8988T (cell line): ENCODE measurements at regions not wholly inside any gene's neighbourhood (a gene's known extent, or its start where the extent isn't known, plus 50 kb on each side); places are given as distances from the start of the nearest gene placed in this dataset.

Experiments
- DNase-seq: peaks from one replicate; pipeline ENCODE4 v3.0.0; 2011

DNA sequence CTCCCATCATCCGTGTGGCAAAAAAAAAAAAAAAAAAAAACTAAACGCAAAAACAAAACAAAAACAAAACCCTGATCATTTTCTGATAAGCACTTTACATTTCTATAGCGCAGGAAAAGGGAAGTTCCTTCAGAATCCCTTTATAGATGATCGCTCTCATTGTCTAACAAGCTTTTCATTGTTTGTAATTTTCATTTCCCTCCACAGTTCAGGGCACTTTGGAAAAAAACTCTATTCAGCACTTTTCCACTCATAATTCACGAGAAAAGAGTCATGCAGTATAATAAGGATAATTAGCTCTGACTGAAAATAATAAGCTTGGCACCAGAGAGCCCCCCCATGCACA is 89.4 kb upstream of the ATXN1 start:
- DNase-seq = no peak

DNA sequence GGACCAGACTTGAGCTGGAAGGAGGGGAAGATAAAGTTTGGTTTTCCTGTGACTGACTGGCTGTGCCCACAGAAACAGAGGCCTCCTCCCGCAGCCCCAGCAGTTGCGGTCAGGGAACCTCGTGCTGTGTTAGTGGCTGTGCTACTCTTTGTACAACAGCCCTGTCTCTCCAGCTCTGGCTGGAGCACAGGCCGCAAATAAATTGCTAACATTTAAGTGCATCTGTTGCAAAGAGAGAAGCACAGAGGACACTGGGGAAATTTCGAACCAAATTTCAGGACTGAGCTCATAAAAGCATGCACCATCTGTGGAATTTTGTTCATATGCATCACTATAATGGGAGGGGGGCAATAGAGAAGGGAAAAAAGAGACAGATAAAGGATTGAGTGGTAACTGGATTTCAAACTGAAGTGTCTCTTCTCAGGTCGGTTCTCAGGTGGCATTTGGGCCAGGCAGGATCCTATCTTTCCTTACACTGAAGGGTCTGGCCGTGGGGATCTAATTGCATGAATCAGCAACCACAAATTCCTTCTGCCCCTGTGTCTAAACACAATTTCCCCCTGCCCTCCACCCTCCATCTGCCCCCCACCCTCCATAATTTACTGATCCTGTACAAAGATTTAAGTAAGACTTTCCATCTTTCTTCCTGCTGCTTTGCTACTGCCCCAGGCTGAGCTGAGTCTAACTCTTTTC is 88.9 kb upstream of the ATXN1 start:
- no peak for DNase-seq

DNA sequence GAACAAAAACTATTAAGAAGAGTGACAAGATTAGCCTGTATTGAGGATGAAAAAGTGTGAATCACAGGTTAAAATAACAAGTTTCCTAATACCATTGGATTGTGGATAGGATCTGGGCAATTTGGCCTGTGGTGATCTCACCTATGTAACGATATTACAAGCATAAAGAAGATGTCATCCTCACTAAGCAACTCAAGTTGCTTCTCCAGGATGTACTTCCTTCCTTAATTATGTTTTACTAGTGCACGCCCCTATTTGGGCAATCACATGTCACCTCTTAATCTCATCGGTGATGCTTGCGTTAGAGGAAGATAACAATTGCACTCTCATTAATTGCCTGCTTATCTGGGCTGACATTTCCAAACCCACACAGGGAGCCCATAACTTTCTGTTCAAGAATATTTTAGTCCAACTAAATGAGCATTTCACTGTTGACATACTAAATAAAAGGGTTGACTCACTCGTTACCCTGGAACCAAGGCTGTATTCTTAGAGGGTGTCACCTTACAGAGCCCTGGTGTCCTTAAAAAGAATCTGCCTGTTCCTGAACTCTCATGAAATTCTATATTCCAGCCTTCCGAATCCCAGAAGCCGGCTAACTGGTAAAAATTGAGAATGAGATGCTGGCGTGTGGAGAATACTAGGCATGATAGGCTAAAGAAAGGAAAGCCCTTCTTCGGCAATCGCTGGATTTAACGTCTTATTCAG is 88.2 kb upstream of the ATXN1 start:
- DNase-seq = no peak

DNA sequence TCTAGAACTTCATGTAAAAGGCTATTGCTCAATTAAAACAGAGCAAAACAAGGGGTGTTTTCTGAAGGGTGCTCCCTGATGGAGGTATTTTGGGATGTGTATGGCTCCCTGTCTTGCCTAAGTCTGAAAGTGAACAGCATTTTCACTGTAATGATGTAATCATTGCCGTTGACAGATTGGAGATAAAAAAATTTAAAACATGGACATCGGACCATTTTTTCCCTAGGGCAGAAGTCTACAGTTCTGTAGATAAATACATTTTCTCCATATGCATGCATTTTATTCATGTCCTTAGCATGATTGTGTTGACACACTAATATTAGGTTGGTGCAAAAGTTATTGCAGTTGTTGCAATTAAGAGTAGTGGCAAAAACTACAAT is 85.1 kb upstream of the ATXN1 start:
- no peak for DNase-seq

DNA sequence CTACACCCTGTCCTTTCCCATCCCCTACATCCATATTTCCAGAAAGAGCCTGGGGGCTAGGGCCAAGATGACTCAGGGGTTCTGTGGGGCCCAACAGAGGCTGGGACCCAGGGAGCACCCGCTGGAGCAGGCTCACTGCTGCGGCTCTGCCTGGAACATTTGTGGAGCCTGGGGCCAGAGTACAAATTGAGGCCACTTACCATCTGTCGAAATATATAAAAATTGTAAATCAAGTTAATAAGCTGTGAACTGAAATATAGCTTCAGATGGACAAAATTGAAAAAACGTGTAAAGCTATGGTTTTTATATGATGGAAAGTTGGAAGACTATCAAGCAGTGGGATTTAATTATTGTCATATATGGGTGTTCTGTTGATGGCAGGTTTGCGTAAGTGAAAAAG is 82.9 kb upstream of the ATXN1 start:
- no peak for DNase-seq

DNA sequence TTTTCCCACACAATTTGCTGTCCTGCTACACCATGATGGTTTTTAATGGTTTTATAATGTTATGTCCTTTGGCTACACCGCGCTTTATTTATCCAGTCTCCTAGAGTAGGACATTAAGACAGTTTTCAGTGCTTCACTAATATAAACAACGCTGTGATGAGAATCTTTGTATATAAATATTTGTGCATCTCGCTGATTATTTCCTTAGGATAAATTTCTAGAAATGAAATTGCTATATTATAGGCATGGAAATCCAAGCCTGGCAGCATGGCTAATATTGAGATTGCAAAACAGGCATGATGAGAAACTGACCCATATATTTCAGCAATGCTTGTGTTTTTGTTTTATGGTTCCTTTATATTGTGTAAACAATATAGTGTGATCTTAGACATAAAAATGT is 81.4 kb upstream of the ATXN1 start:
- no peak for DNase-seq

DNA sequence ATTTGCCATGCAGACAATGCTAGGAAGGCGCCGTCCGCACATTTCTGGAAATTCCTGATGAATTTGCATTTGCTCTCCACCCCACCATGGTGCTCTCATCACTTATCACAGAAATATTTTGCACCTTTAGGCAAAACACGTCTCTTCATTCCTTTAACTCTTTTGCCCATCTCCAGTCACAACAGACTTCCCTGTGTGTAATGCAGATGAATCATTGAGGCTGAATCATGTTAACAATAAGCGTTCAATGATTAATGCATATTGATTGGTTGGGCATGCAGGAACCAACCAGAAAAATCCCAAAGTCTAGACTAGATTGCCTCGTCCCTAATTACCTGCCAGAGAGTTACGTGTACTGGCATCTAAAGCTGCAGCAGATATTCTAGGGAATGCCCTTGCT is 80.0 kb upstream of the ATXN1 start:
- DNase-seq = no peak

DNA sequence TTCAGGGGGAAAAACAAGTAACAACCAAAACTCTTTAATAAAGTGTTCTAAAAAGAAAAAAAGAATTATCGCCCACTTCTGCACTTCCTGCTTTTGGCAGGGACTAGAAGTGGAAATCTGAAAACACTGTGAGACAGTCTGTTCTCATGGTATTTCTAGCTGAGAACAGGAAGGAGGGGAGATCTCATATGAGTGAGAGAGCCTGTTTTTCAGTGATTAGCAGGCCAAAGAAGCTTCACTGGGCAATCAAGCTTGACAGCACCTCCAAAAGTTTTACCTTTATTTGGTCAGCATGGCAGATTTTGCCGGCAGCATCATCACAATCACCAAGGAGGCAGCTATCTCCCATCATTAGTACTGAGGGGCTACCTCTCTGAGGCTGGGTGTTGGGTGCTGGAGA is 79.5 kb upstream of the ATXN1 start:
- DNase-seq = no peak

DNA sequence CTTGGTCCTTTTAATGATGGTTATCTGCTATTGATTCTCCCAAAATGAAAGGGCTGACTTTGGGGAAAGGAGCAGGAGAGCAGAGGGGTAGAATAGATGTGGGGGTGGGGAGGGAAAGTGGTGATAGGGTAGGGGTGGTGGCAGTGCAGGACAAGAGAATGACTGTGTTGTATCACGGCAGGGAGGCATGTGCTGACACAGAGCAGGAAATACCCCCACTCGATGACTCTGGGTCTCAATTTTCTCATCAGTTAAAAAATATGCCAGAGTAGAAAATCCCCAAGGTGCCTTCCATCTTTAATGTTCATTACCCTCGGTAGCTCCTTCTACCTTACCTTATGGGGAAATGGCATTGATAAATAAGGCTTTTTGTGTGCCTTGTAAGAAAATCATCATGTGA is 79.0 kb upstream of the ATXN1 start:
- DNase-seq = no peak

DNA sequence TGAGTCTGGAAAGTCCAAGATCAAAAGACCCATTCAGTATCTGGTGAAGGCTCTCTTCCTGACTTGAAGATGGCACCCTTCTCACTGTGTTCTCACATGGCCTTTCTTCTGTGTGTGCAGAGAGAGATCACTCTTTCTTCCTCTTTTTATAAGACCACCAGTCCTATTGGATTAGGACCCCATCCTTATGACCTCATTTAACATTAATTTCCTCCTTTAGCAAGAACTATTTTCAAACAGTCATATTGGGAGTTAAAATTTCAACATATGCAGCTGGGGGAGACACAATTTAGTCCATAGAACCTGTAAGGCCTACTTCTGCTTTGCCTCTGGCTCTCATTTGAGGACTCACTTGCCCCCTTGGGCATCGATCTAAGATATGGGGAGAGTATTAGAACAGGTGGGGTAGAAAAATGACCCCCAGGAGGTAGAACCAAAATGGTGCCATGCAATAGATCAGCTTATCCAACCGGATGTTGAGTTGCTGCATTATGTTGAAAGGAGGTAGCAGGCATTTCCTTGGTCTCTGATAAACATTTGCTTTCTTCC is 78.4 kb upstream of the ATXN1 start:
- DNase-seq = no peak

DNA sequence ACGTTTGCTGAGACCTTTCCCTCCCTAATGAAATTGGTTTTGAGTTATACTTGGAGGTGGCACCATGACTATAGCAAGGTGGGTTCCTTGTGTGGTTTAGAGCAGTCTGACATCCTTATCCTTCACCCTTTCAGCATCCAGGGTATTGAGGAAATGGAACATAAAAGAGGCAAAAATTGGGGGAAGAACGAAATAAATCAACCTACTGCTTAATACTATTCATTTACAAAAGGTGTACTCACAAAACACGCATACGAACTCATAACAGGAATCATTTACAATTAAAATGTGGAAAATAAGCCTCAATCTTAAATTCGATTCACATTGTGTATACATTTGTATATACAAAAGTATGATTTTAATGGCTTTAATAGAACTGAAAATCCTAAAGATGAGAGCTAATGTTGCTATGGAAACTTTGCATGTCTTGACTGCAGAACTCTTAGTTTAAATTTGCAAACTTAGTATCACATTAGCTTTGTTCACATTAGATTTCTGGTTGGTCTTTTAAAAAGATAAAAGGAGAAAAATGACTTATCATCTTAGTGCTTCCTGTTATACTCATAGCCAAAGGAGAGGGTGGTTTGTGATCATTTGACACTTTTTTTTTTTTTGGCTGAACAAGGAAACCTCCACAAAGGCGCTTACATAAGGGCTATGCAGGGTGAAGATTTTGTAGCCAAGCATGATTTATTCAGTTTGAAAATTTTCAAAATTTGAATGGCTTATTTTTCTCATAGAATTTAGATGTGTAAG is 76.1 kb upstream of the ATXN1 start:
- DNase-seq = no peak

DNA sequence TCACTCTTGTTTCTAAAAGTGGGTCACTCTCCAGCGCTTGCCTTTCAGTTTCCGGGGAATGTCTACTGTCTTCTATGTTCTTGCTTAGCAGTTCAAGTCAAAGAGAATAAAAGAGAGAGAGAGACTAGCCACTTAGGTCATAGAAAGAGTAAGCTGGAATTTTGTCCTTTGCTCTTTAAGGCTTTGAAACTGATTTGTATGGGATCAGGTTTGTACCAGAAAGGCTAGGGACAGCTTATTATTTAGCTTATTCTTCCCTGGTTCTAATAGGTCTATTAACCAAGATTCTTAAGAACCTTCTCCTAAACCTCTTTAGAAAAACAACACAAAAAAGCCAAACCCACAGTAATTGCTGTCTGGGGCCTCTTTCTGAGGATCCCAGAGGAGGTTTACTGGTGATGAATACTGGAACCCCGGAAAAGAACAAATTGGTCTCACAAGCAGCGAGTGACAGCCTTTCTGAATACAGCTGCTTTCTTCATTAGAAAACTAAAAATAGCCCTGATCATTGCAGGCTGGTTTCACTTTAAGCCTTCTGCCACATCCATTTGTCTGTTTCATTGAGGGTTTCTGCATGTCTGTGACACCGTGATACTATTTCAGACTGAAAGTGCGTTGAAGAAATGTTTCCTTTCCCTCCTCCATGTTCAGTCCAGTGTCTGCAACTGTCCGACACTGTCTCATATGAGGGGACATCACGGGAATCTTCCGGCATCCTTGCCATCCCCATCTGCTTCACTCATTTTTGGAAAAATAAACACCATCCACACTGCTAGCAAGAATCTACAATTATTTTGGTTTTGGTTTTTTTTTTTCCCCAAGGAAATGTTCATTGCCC is 75.1 kb upstream of the ATXN1 start:
- DNase-seq = no peak

DNA sequence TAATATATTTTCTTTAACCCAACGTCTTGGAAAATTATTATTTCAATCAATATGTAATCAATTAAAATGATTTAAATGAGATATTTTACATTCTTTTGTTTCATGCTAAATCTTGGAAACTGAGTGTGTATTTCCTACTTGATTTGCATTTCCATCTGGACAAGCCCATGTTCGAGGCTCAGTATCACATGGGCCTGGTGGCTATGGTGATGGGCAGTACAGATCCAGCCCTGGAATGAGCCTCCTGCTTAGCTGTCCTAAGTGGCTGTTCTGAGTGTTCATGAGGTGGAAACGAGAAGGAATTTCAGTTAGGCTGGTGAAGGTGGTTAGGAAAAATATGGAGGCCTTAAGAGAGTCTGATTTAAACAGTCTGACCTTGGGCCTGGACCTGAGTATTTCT is 73.0 kb upstream of the ATXN1 start:
- DNase-seq = no peak

DNA sequence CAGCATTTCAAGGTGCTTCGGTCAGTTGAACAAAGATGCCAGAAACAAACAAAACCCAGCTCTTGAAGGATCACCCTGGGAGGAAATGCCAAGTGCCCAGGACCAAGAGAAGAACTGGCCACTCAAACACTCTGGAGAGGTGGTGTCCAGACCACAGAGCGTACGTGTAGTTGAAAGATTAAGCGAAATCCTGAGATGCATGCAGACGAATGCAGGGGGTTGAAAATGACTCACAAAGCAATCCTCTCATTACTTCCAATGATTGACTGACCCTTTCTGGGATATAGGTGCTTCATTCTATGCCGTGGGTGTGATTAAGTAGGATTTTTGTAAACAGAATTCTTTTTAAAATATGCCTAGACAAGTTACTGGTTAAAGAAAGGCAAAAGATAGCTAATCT is 71.5 kb upstream of the ATXN1 start:
- DNase-seq = no peak

DNA sequence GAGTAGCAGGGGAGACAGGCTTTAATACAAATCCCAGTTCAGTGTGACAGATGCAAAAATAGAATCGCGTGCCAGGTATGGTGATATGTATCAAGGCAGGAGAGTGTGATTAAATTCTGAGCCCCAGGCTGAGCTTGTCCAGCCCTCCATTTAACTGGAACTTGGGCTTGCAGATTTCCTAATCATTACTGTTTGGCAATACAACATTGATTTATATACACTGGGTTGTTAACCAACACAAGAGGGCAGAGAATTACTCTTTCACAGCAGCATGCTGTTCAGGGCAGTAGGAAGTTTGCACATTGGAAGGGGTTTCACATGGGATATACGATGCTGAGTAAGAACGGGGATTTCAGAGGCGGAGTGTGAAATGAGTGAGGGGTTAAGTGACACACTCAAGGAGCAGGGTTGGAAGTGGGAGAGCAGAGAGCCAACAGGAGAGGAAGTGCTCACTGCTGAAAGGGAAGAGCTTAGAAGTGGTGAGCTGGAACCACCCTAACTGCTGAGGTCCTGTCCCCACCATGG is 70.8 kb upstream of the ATXN1 start:
- no peak for DNase-seq

DNA sequence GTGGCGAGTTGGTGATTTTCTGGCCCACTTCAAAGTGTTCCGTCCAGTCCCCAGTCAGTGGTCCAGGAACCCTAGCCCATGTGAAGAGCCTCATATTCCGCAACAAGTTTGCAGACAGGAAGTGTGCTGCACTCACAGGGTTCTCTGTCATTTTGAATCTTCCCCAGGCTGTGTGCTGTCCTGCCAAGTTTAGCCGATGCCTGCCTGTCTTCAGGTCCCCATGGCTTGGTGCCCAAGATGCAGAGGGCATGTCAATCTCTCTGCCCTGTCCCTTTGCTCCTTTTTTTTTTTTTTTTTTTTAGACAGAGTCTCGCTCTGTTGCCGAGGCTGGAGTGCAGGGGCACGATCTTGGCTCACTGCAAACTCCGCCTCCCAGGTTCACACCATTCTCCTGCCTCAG is 69.9 kb upstream of the ATXN1 start:
- no peak for DNase-seq

DNA sequence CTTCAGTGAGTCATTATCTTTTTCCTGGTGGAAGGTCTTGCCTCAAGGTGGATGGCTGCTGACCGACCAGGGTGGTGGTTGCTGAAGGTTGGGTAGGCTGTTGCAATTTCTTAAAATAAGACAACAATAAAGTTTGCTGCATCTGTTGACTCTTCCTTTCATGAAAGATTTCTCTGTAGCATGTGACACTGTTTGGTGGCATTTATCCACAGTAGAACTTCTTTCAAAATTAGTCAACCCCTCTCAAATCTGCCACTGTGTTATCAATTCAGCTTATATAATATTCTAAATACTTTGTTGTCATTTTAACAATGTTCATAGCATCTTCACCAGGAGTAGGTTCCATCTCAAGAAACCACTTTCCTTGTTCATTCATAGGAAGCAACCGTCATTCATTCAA is 66.8 kb upstream of the ATXN1 start:
- no peak for DNase-seq

DNA sequence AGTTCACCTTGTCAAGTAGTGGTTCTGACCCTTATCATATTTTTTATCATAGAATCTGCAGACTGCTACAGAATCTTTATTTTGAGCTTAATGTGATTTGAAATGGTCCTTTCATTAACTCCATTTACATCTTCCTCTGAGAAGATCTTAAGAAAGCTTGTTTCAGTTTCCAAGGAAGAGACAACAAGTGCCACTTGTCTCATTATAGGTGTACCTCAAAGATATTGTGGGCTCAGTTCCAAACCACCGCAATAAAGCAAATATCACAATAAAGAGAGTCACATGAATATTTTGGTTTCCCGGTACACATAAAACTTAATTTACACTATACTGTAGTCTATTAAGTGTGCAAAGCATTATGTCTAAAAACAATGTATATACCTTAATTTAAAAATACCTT is 66.4 kb upstream of the ATXN1 start:
- DNase-seq = no peak

DNA sequence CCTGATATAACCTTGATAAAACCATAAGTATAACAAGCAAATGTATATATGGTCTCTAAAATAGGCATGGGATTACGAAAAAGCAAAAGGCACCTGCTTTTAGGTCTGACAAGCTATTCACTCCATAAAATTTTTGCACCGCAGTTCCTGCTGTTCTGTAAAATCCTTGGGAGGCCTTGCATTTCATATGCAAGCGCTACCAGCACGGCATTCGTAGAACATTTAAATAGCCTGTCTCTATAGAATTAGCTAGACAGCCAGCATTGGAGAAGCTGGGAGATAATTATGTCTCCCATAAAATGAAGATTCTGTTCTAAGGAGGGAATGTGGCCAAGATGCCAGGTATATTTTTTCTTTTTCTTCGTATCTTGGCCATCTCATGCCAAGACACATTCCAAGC is 64.5 kb upstream of the ATXN1 start:
- DNase-seq = no peak

DNA sequence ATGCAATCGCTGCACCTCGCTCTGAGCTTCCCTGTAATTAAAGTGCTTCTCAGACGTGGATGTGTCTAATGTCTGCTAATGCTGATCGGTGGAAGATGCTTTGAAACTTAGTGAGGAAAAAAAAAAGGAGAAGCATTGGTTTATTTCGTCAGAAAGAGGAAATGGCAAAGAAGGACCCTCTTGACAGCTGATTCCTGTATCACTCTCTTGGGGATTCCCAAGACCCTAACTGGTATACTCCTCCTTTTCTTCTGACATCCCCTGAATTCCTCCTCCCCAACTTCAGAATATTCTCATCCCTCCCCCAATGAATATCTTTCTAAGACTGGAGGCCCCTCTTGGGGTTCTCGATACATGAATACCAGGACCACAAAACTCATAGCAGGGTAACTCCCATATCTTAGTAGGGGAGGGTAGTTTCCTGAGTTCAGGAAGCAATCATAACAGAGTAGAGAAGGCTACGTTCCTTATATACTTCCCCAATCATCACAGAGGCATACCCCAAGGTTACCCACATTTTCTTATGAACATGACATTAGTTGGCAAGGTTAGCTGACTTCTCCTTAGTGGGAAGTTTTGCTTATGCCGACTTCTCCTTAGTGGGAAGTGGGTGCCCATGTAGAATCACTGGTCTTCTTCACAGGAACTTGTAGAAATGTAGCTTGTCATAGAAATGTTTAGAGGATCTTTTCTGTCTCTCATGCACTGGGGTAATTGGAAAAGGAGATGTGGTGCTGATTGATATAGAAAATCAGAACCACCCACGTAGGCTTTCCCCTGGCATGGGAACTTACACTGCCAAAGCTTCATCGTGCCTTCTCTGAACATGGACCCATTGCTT is 63.8 kb upstream of the ATXN1 start:
- no peak for DNase-seq

DNA sequence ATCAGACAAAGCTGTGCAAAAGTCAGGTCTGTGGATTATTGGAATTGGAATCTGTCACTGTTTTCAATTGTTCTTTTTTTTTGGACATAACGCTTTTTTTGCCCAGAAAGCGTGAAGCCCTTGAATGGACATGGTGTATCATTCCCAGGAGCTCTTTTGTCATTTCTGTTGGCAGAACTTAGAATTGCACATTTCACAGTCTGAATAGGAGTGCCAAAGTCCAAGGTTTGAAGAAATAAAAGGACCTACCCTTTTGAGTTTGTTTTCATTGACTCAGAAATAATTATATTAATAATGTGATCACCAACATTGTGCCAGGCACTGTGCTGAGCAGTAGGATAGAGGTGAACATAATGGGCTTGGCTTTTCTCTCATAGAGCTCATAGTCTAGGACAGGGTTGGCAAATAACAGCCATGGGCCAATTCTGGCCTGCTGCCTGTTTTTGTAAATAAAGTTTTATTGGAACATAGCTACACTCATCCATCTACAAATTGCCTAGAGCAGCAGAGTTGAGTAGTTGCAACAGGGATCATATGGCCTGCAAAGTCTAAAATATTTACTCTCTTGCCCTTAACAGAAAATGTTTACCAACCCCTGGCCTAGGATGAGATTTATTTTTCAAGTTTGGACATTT is 62.6 kb upstream of the ATXN1 start:
- DNase-seq = no peak
